ENCODE measurements at regions not wholly inside any gene's neighbourhood (a gene's known extent, or its start where the extent isn't known, plus 50 kb on each side); places are given as distances from the start of the nearest gene placed in this dataset.

- TF ChIP-seq ZNF407 (IDR thresholded peaks at IDR 0.05; ENCODE audit: low read depth): no peak
- TF ChIP-seq ZNF347 (CRISPR knock-in tag; IDR thresholded peaks at IDR 0.05; ENCODE audit: low read depth): no peak
- no peak for TF ChIP-seq ZEB2 (IDR thresholded peaks at IDR 0.05)
- TF ChIP-seq ZNF224 (CRISPR knock-in tag; IDR thresholded peaks at IDR 0.05): no peak
- TF ChIP-seq PYGO2 (tag; IDR thresholded peaks at IDR 0.05): no peak
Observed at GRCh38 chr15:91609231-91609630, 244.3 kb upstream of the SLCO3A1 start (continued).
